ENCODE measurements at regions not wholly inside any gene's neighbourhood (a gene's known extent, or its start where the extent isn't known, plus 50 kb on each side); places are given as distances from the start of the nearest gene placed in this dataset.
"Not testable (repeated sequence)": the region's sequence is repeated elsewhere in the genome, so short reads cannot be mapped to it uniquely, and the experiment has no call there.

GRCh38 chr5:104001136-104001535 lies 438.5 kb upstream of the NUDT12 start:
- intact Hi-C loops (cut with DNase I; ENCODE audit: low total_unique reads): no loop called here
- no peak for DNase-seq
- H3K36me3 ChIP-seq: no peaks in the 10 kb centered on the region
- no peaks in the 10 kb centered on the region for H3K9me3 ChIP-seq
- H3K4me3 ChIP-seq: no peak overlapping the region
- H3K27me3 ChIP-seq: no peaks in the 10 kb centered on the region
- no peak overlapping the region for H3K27ac ChIP-seq
- TF ChIP-seq CTCF (IDR thresholded peaks at IDR 0.05): no peak
- no peaks in the 10 kb centered on the region for H3K4me1 ChIP-seq

- Histone ChIP-seq H3K4me3 (no peak overlapping the region), H3K9me3 (no peaks in the 10 kb centered on the region), H3K4me1 (no peaks in the 10 kb centered on the region), H3K27me3 (no peaks in the 10 kb centered on the region), H3K27ac (no peak overlapping the region), H3K36me3 (no peaks in the 10 kb centered on the region)
- no peak for TF ChIP-seq CTCF (IDR thresholded peaks at IDR 0.05)
- DNase-seq: no peak
- intact Hi-C loops (cut with DNase I; ENCODE audit: low total_unique reads): no loop called here
These were observed 430.4 kb upstream of the NUDT12 start for GRCh38 chr5:103993031-103993430.

GRCh38 chr5:103990064-103990463 lies 427.5 kb upstream of the NUDT12 start:
- no peak for TF ChIP-seq CTCF (IDR thresholded peaks at IDR 0.05)
- H3K4me3 ChIP-seq: no peak overlapping the region

GRCh38 chr5:103981592-103981991 lies 419.0 kb upstream of the NUDT12 start:
- Histone ChIP-seq H3K4me3 (no peak overlapping the region), H3K9me3 (no peaks in the 10 kb centered on the region), H3K4me1 (no peaks in the 10 kb centered on the region), H3K36me3 (no peaks in the 10 kb centered on the region), H3K27me3 (no peaks in the 10 kb centered on the region), H3K27ac (no peak overlapping the region)
- DNase-seq: no peak
- TF ChIP-seq CTCF (IDR thresholded peaks at IDR 0.05): no peak
- intact Hi-C loops (cut with DNase I; ENCODE audit: low total_unique reads): no loop called here

More at GRCh38 chr5:103990064-103990463, 427.5 kb upstream of the NUDT12 start:
- H3K27ac ChIP-seq: no peak overlapping the region
- intact Hi-C loops (cut with DNase I; ENCODE audit: low total_unique reads): no loop called here
- no peaks in the 10 kb centered on the region for H3K9me3 ChIP-seq
- no peak for DNase-seq
- H3K27me3 ChIP-seq: no peaks in the 10 kb centered on the region
- no peaks in the 10 kb centered on the region for H3K4me1 ChIP-seq
- no peaks in the 10 kb centered on the region for H3K36me3 ChIP-seq

GRCh38 chr5:103973669-103974068 lies 411.1 kb upstream of the NUDT12 start:
- TF ChIP-seq CTCF (IDR thresholded peaks at IDR 0.05): no peak
- no peaks in the 10 kb centered on the region for H3K36me3 ChIP-seq
- peaks cover 0 to 12% (median 4%) of the 10 kb centered on the region in 3 donors for H3K9me3 ChIP-seq
- H3K27me3 ChIP-seq: no peaks in the 10 kb centered on the region
- H3K27ac ChIP-seq: no peak overlapping the region
- H3K4me3 ChIP-seq: no peak overlapping the region
- DNase-seq: no peak
- no peaks in the 10 kb centered on the region for H3K4me1 ChIP-seq
- intact Hi-C loops (cut with DNase I; ENCODE audit: low total_unique reads): no loop called here

GRCh38 chr5:103966295-103966694 lies 403.7 kb upstream of the NUDT12 start:
- H3K4me1 ChIP-seq; DNase-seq; H3K27me3 ChIP-seq; H3K36me3 ChIP-seq; H3K27ac ChIP-seq; H3K4me3 ChIP-seq; intact Hi-C loops (cut with DNase I; ENCODE audit: low total_unique reads); H3K9me3 ChIP-seq: not testable (repeated sequence)
